Activated naive CD4-positive, alpha-beta T cell treated with anti-CD3 and anti-CD28 coated beads for 36 hours (primary cell): ENCODE measurements at regions not wholly inside any gene's neighbourhood (a gene's known extent, or its start where the extent isn't known, plus 50 kb on each side); places are given as distances from the start of the nearest gene placed in this dataset.
A peak's percentile ranks its signal among the peaks of the same experiment; 100 is the strongest.

Experiments used
- CTCF ChIA-PET: fragments of 350-600 bp; sonication (Branson Sonifier 250); formaldehyde crosslinking; loops from one replicate; lab custom pipeline; 2021; ENCODE audit warnings: antibody characterized with exemption; lab: Charles Lee
- DNase-seq: peaks from one replicate; pipeline ENCODE4 v3.0.0-alpha.2; 2020
- H3K27ac Mint-ChIP-seq: one replicate; pipeline ENCODE4 v1.8.0; 2021; ENCODE audit warnings: mild to moderate bottlenecking, mixed read lengths
- H3K27me3 Mint-ChIP-seq: one replicate; pipeline ENCODE4 v1.8.0; 2021; ENCODE audit warnings: low read depth, mixed read lengths
- H3K36me3 Mint-ChIP-seq: one replicate; pipeline ENCODE4 v1.8.0; 2021; ENCODE audit warnings: low read depth, mixed read lengths
- H3K4me1 Mint-ChIP-seq: one replicate; pipeline ENCODE4 v1.8.0; 2021; ENCODE audit warnings: low read depth, mixed read lengths
- H3K4me3 Mint-ChIP-seq: one replicate; pipeline ENCODE4 v1.8.0; 2021; ENCODE audit warnings: mild to moderate bottlenecking, moderate library complexity, mixed read lengths
- H3K9me3 Mint-ChIP-seq: one replicate; pipeline ENCODE4 v1.8.0; 2021; ENCODE audit warnings: mixed read lengths
- intact Hi-C: fragments of 100-400 bp; cut with micrococcal nuclease; formaldehyde crosslinking; loops from one replicate; pipeline ENCODE4 v1.15.1; 2023

- Mint-ChIP-seq H3K27ac (no peak overlapping the region), H3K9me3 (peaks cover 16% of the 10 kb centered on the region), H3K4me1 (no peaks in the 10 kb centered on the region), H3K27me3 (peaks cover 8% of the 10 kb centered on the region), H3K4me3 (no peak overlapping the region), H3K36me3 (no peaks in the 10 kb centered on the region)
- no peak for DNase-seq
- intact Hi-C loops, result no loop called here
- CTCF ChIA-PET, result no interaction called here
These were observed 72.8 kb downstream of the FOXL1 start for GRCh38 chr16:86651013-86651627.

DNA sequence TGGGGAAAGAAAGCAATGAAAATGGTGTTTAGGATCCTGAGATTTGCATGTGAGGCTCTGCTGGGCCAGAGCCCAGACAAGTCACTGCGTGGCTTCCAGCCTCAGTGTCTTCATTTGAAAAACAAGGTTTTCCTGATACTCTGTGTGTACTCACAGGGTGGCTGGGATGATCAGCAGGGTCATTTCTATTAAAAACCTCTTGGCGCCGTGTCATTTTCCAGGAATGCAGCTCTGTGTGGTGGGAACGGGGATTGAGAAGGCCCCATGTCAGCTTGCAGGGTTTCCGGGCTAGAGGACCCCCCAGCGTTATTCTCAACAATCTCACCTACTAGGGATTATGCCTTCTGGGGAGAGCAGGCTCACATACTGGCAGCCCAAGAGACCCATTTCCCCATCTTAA is 73.5 kb downstream of the FOXL1 start:
- intact Hi-C loops, result no loop called here
- Mint-ChIP-seq H3K9me3 (peaks cover 18% of the 10 kb centered on the region), H3K36me3 (no peaks in the 10 kb centered on the region), H3K4me1 (no peaks in the 10 kb centered on the region), H3K4me3 (no peak overlapping the region), H3K27me3 (peaks cover 13% of the 10 kb centered on the region), H3K27ac (no peak overlapping the region)
- CTCF ChIA-PET, result interaction anchor here (0.5 kb wide), 1 partner anchor 369 kb away, joined by 5 read pairs; no protein-coding TSS in a partner anchor
- no peak for DNase-seq

- no peak overlapping the region for H3K27ac Mint-ChIP-seq
- no peak for DNase-seq
- no peaks in the 10 kb centered on the region for H3K4me1 Mint-ChIP-seq
- peaks cover 17% of the 10 kb centered on the region for H3K27me3 Mint-ChIP-seq
- H3K9me3 Mint-ChIP-seq, result peaks cover 4% of the 10 kb centered on the region
- CTCF ChIA-PET, result no interaction called here
- intact Hi-C loops, result no loop called here
- no peaks in the 10 kb centered on the region for H3K36me3 Mint-ChIP-seq
- no peak overlapping the region for H3K4me3 Mint-ChIP-seq
These were observed 75.1 kb downstream of the FOXL1 start for GRCh38 chr16:86653285-86654006.

DNA sequence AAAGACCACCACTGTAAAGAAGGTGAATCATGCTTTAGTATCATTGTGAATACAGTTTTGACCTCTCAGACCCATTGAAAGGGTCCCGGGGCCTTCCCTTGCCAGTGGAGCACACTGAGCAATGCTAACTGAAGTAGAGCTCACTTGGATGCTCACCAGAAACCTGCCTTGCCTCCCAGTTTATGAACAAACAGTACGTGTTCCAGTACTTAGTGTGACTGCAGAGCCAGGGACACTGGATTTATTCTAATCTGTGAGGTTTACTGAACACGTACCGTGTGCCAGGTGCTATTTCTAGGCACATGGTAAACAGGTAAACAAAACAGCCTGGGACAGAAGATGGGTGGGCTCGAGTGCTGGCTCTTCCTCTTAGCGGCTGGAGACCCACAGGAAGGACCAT is 79.6 kb downstream of the FOXL1 start:
- Mint-ChIP-seq H3K4me3 (no peak overlapping the region), H3K4me1 (no peaks in the 10 kb centered on the region), H3K27me3 (peaks cover 26% of the 10 kb centered on the region), H3K9me3 (peaks cover 11% of the 10 kb centered on the region), H3K27ac (no peak overlapping the region), H3K36me3 (no peaks in the 10 kb centered on the region)
- no peak for DNase-seq
- intact Hi-C loops, result no loop called here
- CTCF ChIA-PET, result no interaction called here

- Mint-ChIP-seq H3K4me1 (peaks cover 22% of the 10 kb centered on the region), H3K27me3 (peaks cover 26% of the 10 kb centered on the region), H3K36me3 (no peaks in the 10 kb centered on the region), H3K9me3 (peaks cover 11% of the 10 kb centered on the region), H3K4me3 (no peak overlapping the region), H3K27ac (no peak overlapping the region)
- CTCF ChIA-PET, result no interaction called here
- intact Hi-C loops, result loop anchor here (10.0 kb wide), 2 partner anchors 96 to 776 kb away; partner anchors contain the start of gene FOXC2
- DNase-seq, result no peak
These were observed 82.3 kb downstream of the FOXL1 start for GRCh38 chr16:86660623-86661022.

DNA sequence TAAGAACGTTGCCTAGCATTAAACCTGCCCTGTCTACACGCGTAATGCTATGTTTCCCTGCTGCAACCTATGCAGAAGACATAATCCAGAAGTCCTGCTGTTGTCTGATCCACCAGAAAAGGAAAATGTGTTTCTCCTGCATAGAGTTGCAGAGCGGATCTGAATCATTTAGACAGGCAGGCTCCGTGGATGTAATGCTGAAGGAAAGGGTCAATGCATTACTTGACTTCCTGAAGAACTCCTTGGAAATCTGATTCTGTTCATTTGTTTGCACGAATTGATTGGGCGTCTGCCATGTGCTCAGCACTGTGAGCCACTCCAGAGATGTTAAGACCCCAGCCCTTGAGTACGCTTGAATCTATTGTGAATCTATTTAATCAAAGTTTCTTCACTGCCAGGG is 83.4 kb downstream of the FOXL1 start:
- peaks cover 22% of the 10 kb centered on the region for H3K4me1 Mint-ChIP-seq
- H3K9me3 Mint-ChIP-seq, result peaks cover 10% of the 10 kb centered on the region
- no peak overlapping the region for H3K27ac Mint-ChIP-seq
- intact Hi-C loops, result loop anchor here (10.0 kb wide), 2 partner anchors 97 to 777 kb away; partner anchors contain the start of gene FOXC2
- H3K36me3 Mint-ChIP-seq, result no peaks in the 10 kb centered on the region
- CTCF ChIA-PET, result no interaction called here
- DNase-seq, result no peak
- peaks cover 22% of the 10 kb centered on the region for H3K27me3 Mint-ChIP-seq
- no peak overlapping the region for H3K4me3 Mint-ChIP-seq

GRCh38 chr16:86662195-86662594 is 83.8 kb downstream of the FOXL1 start:
- Mint-ChIP-seq H3K4me3 (no peak overlapping the region), H3K4me1 (peaks cover 22% of the 10 kb centered on the region), H3K27me3 (peaks cover 18% of the 10 kb centered on the region), H3K9me3 (peaks cover 10% of the 10 kb centered on the region), H3K36me3 (no peaks in the 10 kb centered on the region), H3K27ac (no peak overlapping the region)
- CTCF ChIA-PET, result no interaction called here
- DNase-seq, result no peak
- intact Hi-C loops, result loop anchor here (10.0 kb wide), 2 partner anchors 97 to 777 kb away; partner anchors contain the start of gene FOXC2

DNA sequence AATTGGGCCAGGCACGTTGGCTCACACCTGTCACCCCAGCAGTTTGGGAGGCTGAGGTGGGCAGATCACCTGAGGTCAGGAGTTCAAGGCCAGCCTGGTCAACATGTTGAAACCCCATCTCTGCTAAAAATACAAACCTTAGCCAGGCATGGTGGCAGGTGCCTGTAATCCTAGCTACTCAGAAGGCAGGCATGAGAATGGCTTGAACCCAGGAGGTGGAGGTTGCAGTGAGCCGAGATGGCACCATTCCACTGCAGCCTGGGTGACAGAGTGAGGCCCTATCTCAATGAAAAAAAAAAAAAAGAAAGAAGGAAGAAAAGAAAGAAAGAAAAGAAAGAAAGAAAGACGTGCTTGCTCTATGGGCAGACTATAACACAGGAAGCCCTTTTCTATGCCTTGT is 84.4 kb downstream of the FOXL1 start:
- H3K9me3 Mint-ChIP-seq, result peaks cover 10% of the 10 kb centered on the region
- no peak for DNase-seq
- intact Hi-C loops, result loop anchor here (10.0 kb wide), 2 partner anchors 98 to 778 kb away; partner anchors contain the start of gene FOXC2
- CTCF ChIA-PET, result no interaction called here
- H3K4me1 Mint-ChIP-seq, result peaks cover 22% of the 10 kb centered on the region
- no peaks in the 10 kb centered on the region for H3K36me3 Mint-ChIP-seq
- H3K27ac Mint-ChIP-seq, result no peak overlapping the region
- H3K4me3 Mint-ChIP-seq, result no peak overlapping the region
- peaks cover 18% of the 10 kb centered on the region for H3K27me3 Mint-ChIP-seq

GRCh38 chr16:86663685-86664521 is 85.6 kb downstream of the FOXL1 start:
- CTCF ChIA-PET, result no interaction called here
- Mint-ChIP-seq H3K36me3 (no peaks in the 10 kb centered on the region), H3K4me3 (no peak overlapping the region), H3K4me1 (peaks cover 22% of the 10 kb centered on the region), H3K9me3 (peaks cover 10% of the 10 kb centered on the region), H3K27ac (no peak overlapping the region), H3K27me3 (peaks cover 16% of the 10 kb centered on the region)
- peak; percentile 31 for DNase-seq
- intact Hi-C loops, result loop anchor here (10.0 kb wide), 2 partner anchors 99 to 779 kb away; partner anchors contain the start of gene FOXC2

- CTCF ChIA-PET, result no interaction called here
- peak; percentile 87 for DNase-seq
- H3K36me3 Mint-ChIP-seq, result no peaks in the 10 kb centered on the region
- peaks cover 4% of the 10 kb centered on the region for H3K9me3 Mint-ChIP-seq
- no peak overlapping the region for H3K4me3 Mint-ChIP-seq
- peak overlapping the region; percentile 74 for H3K27ac Mint-ChIP-seq
- peaks cover 10% of the 10 kb centered on the region for H3K27me3 Mint-ChIP-seq
- H3K4me1 Mint-ChIP-seq, result peaks cover 22% of the 10 kb centered on the region
- intact Hi-C loops, result loop anchor here (10.0 kb wide), 2 partner anchors 100 to 780 kb away; partner anchors contain the start of gene FOXC2
These were observed 86.4 kb downstream of the FOXL1 start for GRCh38 chr16:86664522-86665318.

DNA sequence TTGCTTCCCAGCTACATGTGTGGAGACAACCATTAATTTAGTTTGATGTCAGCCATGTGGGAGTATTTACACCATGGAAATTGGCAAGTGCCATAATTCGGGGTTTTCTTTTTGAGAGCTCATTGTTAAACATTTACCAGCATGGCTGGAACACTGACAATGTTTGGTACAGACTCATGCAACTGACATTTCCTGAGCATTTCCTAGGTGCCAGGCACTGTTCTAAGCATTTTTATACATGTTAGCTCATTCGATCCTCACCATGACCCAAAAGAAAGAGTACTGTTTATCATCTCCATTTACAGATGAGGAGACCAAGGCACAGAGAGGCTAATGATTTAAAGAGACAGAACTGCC is 86.9 kb downstream of the FOXL1 start:
- no peaks in the 10 kb centered on the region for H3K36me3 Mint-ChIP-seq
- H3K4me1 Mint-ChIP-seq, result peaks cover 22% of the 10 kb centered on the region
- no peaks in the 10 kb centered on the region for H3K9me3 Mint-ChIP-seq
- CTCF ChIA-PET, result no interaction called here
- H3K4me3 Mint-ChIP-seq, result no peak overlapping the region
- peaks cover 7% of the 10 kb centered on the region for H3K27me3 Mint-ChIP-seq
- intact Hi-C loops, result loop anchor here (10.0 kb wide), 2 partner anchors 100 to 780 kb away; partner anchors contain the start of gene FOXC2
- DNase-seq, result no peak
- no peak overlapping the region for H3K27ac Mint-ChIP-seq
